ENCODE measurements at regions not wholly inside any gene's neighbourhood (a gene's known extent, or its start where the extent isn't known, plus 50 kb on each side); places are given as distances from the start of the nearest gene placed in this dataset.

- WGBS, 2 experiments (ENCODE audit: extremely low coverage in 2 of 2, insufficient read length in 1 of 2): 87% methylated on average over 8 of the region's 13 CpGs; no CpG with 5 or more reads in 1 of the 2 experiments
- CTCF ChIA-PET: no interaction called here
- Histone ChIP-seq H3K36me3 (ENCODE audit: control insufficient read depth, insufficient read depth, low read length) (no peaks in the 10 kb centered on the region), H3K27ac (ENCODE audit: insufficient read depth, low read length) (no peak overlapping the region), H3K4ac (ENCODE audit: low read depth, low read length) (no peak overlapping the region), H3K9me1 (ENCODE audit: insufficient read depth, low read length) (no peaks in the 10 kb centered on the region), H2AK9ac (replicated peaks; ENCODE audit: low read depth, low read length, poor library complexity) (no peak overlapping the region), H2AFZ (replicated peaks; ENCODE audit: low read length, poor library complexity) (no peak overlapping the region), H3K27me3 (ENCODE audit: control insufficient read depth, insufficient read depth, low read length) (no peaks in the 10 kb centered on the region), H2BK5ac (ENCODE audit: low read depth, low read length, poor library complexity, severe bottlenecking) (no peak overlapping the region), H3K23ac (ENCODE audit: low read depth, low read length) (no peak overlapping the region), H2BK15ac (ENCODE audit: low read depth, low read length) (no peak overlapping the region), H3K9ac (ENCODE audit: low read depth, low read length) (no peak overlapping the region), H3K4me2 (ENCODE audit: low read depth, low read length) (no peak overlapping the region), H3K4me3 (ENCODE audit: insufficient read depth, low read depth, low read length) (no peak overlapping the region), H4K91ac (ENCODE audit: insufficient read depth, low read depth, low read length) (no peak overlapping the region), H2AK5ac (ENCODE audit: low read depth, low read length) (no peak overlapping the region), H4K8ac (ENCODE audit: low read depth in 2 of 2, low read length in 2 of 2) (no peak overlapping the region), H3K4me1 (ENCODE audit: control insufficient read depth, insufficient read depth, low read length) (no peaks in the 10 kb centered on the region), H3K14ac (replicated peaks; ENCODE audit: low read depth, low read length) (no peak overlapping the region), H3K79me1 (ENCODE audit: low read depth in 1 of 2, low read length in 2 of 2) (no peaks in the 10 kb centered on the region), H4K5ac (ENCODE audit: low read depth, low read length) (no peak overlapping the region), H3K18ac (ENCODE audit: low read depth, low read length) (no peak overlapping the region), H3K56ac (ENCODE audit: extremely low read depth, insufficient read depth, low read length) (no peak overlapping the region), H4K20me1 (ENCODE audit: insufficient read depth, low read length) (no peaks in the 10 kb centered on the region), H2BK120ac (ENCODE audit: low read depth, low read length) (no peak overlapping the region), H3K9me3 (ENCODE audit: control insufficient read depth, insufficient read depth, low read length) (no peaks in the 10 kb centered on the region), H2BK20ac (ENCODE audit: low read depth, low read length) (no peak overlapping the region)
- TF ChIP-seq BHLHE40 (IDR thresholded peaks at IDR 0.05; ENCODE audit: low read depth, low read length) (no peak), ELK1 (IDR thresholded peaks at IDR 0.05; ENCODE audit: borderline replicate concordance, low read depth, low read length) (no peak), RFX5 (IDR thresholded peaks at IDR 0.05; ENCODE audit: low read depth, low read length) (no peak), CEBPB (IDR thresholded peaks at IDR 0.05; ENCODE audit: low read depth, low read length) (no peak), CHD1 (IDR thresholded peaks at IDR 0.05; ENCODE audit: low read depth, low read length) (no peak), RCOR1 (IDR thresholded peaks at IDR 0.05; ENCODE audit: insufficient replicate concordance, low read length) (no peak), POLR2A (IDR thresholded peaks at IDR 0.05; ENCODE audit: low read depth, low read length) (no peak), CTCF (conservative IDR thresholded peaks at IDR 0.05; ENCODE audit: low read depth, low read length) (no peak)
- TF ChIP-seq, protein P1, sequence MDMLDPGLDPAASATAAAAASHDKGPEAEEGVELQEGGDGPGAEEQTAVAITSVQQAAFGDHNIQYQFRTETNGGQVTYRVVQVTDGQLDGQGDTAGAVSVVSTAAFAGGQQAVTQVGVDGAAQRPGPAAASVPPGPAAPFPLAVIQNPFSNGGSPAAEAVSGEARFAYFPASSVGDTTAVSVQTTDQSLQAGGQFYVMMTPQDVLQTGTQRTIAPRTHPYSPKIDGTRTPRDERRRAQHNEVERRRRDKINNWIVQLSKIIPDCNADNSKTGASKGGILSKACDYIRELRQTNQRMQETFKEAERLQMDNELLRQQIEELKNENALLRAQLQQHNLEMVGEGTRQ (IDR thresholded peaks at IDR 0.05; ENCODE audit: low read depth, low read length): no peak
- no TSS peak for BruUV-seq (replicated peaks)
- ATAC-seq (ENCODE audit: low read depth) (no peak), DNase-seq (no peak)
- in situ Hi-C loops (cut with MboI; ENCODE audit: low sequenced_read_pairs): loop anchor here (10.0 to 25.0 kb wide), 2 partner anchors 377 to 1665 kb away; no protein-coding TSS in a partner anchor
- intact Hi-C loops (cut with micrococcal nuclease): no loop called here
- dilution Hi-C loops (cut with HindIII; ENCODE audit: low sequenced_read_pairs, unreplicated experiment): no loop called here
- POLR2A ChIA-PET (ENCODE audit: unreplicated experiment): no interaction called here
Observed at GRCh38 chr4:181147416-181147951, 1095.7 kb upstream of the TENM3 start.

Measured in IMR-90 (cell line).